NCI-H2081 (cell line): ENCODE measurements at regions not wholly inside any gene's neighbourhood (a gene's known extent, or its start where the extent isn't known, plus 50 kb on each side); places are given as distances from the start of the nearest gene placed in this dataset.

Experiments used
- DNase-seq, 2 experiments: peaks; one replicate each; lab custom pipeline; 2025; lab: John Stamatoyannopoulos, UW

DNA sequence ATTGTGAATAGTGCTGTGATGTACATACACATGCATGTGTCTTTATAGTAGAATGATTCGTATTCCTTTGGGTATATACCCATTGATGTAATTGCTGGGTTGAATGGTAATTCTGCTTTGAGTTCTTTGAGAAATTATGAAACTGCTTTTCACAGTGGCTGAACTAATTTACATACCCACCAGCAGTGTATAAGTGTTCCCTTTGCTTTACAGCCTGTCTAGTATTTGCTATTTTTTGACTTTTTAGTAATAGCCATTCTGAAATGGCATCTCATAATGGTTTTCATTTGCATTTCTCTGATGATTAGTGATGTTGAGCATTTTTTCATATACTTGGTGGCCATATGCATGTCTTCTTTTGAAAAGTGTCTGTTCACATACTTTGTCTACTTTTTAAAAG lies 54.5 kb upstream of the FAM78B start:
- DNase-seq: no peak

DNA sequence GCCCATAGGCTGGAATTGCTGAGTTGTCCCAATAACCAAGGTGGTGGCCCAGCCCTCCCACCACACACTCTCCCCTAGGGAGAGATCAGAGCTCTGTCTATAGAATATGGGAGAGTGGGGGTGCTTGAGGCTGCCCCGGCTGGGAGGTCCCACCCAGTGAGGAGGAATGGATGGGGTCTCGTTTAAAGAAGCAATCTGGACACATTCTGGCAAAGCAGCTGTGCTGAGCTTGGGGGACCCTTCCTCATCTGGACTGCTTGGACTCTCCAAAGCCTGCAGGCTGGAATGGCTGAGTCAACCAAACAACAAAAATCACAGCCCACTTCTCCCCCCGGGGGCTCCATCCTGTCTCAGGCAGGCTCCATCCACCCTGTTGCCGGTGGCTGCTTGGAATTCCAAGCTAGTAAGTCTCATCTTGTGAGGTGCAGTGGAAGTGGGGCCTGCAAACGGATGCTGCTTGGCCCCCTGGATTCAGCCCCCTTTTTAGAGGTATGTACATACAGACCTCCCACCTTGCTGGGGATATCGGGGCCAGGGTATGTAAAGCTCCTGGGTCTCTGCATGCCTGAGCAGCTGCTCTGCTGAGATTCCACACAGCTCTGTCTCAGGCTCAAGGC lies 67.1 kb upstream of the FAM78B start:
- no peak for DNase-seq

DNA sequence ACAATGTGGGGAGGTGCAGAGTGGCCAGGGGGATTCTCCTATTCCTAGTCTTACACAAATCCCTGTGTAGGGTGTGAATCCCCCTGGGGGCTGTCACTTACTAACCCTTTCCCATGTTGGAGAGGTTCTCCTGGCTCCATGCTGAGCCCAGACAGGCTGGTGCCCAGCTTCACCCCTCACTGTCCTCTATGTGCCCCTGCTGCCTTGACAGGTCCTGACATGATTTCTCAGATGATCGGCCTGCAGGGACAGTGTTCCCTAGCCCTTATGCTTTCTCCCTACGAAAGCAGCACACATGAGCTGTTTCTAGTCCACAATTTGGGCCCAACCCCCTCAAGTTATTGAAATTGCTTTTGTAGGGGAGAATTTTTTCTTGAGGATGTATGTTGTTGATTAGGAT lies 68.9 kb upstream of the FAM78B start:
- DNase-seq: no peak

DNA sequence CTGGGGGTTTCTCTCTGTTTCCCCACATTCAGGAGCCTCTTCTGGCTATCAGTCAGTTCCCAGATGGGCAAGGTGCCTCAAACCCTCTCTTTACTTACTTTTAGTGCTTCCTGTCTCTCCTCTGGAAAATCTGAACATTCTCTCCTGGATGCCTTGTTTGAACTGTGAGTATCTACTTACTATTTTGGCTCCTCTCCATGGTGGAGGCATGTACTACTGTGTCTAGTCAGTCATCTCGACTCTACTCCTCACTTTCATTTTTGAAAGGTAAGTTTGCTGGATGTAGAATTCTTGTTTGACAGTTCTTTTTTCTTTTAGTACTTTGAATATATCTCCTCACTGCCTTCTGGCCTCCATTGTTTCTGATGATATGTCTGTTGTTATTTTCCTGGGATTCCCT lies 70.9 kb upstream of the FAM78B start:
- peak in 1 of 2 experiments; percentile 7 for DNase-seq

DNA sequence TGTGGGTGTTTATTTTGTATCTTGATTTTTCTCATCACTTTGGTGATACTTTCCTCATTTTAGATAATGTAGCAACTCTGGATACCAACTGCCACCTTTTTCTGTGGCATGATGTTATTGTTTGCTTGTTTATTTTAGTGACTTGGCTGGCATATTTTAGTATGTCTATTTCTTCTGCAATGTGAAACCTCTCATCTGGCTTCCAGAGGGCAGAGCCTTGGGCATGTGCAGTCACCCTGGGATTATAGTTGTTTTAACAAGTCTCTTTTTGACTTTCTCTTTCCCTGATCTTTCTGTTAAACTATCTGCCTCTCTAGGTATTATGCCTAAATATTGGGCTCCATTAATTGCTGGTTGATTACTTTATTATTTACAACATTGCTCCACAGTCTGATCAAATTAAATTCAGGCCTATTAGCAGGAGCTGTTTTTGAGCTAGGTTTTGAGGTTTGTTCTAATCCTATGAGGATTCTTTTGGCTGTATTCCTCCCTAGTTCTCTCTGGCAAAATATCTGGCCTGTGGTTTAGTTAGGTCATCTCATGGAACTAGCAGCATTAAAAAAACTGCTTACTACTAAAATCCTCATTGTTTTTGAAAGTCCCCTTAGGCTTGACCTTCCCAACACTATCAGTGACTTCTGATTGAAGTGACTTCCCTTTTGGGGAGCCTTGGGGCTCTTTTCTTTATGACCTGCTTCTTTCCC lies 86.4 kb upstream of the FAM78B start:
- no peak for DNase-seq

DNA sequence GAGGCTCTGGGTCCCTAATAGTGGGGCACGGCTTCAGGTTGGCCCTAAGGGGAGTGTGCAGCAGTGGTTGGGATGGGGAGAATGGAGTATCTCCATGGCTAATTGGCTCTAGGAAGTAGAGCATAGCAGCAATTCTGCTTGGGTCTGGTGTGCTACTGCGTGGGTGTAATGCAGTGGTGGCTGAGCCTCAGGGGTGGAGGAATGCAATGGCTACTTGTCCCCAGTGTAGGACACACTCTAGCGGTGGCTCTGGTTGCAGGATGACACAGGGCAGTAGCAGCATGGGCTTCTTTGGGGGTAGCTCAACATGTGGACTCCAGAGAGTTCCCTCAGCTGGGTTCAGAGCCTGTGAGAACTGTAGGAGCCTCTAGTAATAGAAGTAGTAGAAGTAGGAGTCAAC lies 91.2 kb upstream of the FAM78B start:
- DNase-seq: no peak

DNA sequence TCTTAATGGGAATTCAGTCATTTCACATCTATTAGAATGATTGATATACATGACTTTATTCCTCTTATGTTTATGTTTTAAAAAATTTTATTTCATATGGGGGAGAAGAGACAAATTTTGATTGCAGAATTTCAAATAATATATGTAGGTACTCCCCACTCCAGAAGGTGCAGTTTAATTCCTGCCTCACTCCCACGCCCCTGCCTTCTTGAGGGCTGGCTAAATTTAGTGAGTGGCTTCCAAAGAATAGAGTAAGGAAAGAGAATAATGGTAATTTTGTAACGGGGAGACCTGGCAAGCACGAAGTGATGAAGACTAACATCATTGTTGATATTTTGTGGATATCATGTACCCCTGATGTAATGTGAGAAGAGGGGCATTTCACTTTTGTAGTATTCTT lies 94.7 kb upstream of the FAM78B start:
- no peak for DNase-seq

DNA sequence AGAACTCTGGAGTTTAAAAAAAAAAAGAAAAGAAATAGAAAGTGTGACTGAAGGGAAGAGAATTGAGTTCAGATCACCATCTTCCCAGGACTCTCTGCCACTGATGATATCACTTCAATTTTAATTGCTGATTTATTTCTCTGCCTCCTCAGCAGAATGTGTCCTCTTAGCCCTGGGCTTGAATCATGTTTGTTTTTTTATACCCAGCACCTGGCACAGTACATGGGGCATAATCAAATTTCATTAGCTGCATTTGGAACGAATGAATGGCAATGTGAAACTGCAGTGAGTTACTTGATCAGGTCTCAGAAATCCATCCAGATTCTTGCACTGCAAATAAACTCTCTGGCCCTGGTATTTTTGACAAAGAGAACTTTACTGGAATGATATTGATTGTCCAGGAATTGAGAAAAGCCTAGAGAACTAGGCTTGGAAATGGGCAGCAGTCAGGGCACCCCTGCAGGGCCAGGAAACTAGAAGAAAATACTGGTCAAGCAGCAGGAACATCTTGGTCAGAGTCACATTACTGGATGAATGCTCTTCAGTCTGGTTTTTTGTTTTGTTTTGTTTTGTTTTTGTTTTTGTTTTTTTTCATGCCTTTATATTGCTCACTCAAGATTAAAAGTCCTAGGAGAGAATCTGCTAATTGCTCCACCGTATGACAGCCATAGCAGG lies 103.8 kb upstream of the FAM78B start:
- no peak for DNase-seq

DNA sequence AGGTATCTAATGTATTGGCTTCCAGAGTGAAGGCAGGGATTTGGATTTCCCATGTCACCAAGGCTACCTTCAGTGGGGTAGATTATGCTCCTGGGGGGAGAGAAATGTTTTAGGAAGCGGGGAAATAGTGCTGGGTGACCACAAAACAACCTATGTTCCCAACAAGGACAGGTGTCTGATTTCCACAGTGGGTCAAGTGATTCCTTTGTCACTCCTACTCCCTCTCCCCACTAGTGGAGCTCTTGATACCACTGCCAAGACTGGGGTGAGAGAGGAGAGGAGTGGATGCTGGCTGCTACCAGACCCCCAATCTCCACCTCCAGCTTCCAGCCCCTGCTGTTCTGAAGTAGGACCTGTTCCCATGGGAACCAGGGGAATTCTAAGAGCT lies 104.3 kb upstream of the FAM78B start:
- no peak for DNase-seq

DNA sequence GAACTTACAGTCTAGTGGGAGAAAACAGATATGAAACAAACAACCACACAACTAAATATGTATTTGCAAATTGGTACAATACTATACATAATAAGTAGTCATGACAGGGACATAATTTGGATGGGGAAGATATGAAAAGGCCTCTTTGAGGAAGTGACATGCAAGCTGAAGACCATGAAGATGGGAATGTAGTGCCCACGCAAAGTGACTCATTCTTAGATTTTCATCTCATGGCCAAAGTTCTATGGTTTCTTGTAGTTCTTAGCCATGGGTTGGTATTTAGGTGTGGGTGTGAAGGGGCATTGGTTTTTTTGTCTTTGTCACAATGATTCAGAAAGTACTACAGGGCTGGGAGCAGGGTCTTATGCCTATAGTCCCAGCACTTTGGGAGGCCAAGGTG lies 105.4 kb upstream of the FAM78B start:
- no peak for DNase-seq

DNA sequence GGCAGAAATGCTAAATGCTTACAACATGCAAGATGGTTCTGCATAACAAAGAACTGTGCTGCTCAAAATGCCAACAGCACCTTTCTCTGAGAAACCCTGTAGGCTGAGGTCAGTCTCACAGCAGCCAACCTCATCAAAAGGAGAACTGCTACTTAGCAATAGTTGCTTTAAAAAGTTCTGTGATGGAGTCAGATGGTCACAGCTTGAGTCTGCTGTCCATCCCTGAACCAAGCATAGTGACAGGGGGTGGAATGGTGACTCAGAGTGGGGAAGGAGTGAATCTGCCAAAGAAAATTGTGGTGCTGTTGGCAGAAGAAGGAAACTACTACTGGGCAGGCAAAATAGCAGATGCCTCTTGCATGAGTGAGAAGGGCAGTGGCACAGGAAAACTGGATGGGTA lies 106.0 kb upstream of the FAM78B start:
- no peak for DNase-seq

DNA sequence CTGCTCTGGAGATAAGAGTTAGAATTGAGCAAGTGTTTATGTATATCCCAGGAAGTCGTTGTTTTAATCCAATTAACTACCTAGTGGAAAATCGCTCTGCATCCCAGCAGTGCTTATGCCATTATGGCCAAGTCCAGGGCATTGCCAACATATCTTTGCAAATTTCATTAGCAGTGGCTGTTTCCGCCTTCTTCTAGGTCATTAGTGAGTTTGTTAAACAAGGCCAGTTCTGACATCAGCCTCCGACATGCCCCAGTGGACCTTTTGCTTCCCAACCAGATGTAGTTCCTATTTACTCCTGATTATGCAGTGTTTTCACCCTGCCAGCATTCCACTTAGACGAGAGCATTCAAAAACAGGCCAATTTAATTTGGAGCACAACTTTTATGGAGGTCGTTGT lies 106.8 kb upstream of the FAM78B start:
- peak in 1 of 2 experiments; percentile 6 for DNase-seq

DNA sequence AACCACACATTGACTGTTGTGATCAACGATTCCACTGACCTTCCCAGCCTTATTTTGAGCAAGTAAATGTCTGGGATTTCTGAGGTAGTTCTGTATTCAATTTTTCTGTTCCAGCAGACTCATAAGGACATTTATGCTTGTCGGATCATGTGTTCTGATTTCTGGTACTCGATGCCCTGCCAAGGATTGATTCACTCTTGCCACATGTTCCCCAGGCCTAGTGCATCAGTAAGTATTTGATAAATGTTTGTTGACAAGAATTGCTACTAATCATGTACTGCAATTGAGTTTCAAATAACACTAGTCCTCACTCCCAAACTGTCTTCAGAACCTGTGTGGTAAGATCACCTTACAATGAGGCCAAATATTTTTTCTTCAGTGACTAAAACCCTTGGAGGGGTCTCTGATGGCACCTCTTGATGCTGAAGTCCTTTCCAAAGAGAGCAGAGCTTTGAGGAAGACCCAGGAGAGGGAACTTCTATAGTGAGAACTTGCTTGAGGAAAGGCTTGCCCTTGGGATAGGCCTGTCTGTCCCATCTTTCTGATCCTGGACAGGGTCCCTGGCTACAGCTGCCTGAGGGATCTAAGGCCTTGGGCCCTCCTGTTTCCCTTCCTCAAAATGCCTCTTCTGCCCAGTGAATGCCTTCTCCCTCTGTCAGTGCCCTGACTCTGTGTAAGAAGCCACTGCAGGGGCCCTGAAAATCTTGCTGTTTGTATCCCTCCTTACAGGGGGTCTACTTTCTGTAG lies 115.8 kb upstream of the FAM78B start:
- DNase-seq: no peak

DNA sequence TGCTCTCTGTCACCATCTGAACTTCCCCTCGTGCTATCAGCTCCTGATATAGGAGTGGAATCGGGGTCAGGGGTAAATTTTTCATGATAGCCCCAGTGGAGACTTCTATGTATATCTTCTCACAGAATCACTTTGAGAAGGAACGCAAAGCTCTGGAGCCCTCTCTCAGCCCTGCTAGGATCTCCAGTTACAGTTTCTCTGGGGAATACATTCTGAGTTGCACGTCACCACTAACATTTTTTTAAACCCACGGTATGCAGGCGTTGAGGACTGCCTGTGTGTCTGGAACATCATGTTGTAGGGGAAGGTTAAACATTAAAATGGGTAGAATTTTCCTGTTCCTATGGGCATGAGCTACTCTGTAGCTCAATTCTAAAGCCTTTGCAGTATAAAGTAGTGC lies 116.4 kb upstream of the FAM78B start:
- no peak for DNase-seq

DNA sequence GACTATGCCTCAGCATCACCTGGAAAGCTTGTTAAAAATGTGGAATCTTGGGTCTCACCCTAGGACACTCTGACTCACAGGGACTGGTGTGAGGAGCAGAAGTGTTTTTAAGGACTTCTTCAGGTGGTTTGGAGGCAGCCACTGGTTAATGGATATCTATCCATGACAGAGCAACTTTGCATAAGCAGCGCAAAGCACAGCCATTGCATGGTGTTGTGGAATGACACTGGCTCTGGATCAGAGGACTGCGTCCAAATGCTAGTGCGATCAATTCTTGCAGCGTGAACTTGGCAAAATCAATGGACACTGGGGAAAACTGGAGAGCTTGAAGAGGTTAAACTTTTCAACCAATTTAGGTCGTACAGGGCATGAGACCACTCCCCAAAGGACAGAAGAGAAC lies 116.8 kb upstream of the FAM78B start:
- DNase-seq: no peak

DNA sequence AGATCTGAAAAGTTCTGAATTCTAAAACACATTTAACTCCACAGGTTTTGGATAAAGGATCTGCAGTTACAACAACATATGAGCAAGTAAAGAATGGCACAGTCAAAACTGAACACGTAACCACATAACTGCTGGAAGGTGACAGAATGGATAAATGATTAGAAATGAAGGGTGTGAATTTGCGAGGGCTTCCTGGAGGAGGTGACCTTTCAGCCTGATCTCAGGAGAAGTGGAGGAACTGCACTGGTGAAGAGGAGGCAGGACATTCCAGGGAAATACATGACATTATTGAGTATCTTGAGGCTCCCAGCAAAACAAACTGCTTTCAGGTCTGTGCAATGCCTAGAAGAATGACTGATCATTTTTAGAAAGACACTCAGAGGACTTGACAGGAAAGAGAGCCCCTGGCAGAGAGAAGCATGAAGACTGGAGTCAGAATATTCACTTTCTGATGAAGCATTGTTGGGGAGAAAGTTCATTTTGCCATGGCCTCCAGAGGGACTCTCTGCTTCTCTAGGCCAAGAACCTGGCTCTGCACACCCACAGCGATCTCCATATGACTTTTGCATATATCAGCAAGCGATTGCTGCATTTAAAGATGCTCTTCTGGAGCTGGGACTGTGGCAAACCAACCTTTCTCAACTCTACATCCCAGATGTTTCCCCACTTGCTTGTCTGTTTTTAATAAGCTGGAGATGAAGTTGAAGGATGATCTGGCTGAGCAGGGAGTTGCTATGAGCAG lies 122.7 kb upstream of the FAM78B start:
- no peak for DNase-seq

DNA sequence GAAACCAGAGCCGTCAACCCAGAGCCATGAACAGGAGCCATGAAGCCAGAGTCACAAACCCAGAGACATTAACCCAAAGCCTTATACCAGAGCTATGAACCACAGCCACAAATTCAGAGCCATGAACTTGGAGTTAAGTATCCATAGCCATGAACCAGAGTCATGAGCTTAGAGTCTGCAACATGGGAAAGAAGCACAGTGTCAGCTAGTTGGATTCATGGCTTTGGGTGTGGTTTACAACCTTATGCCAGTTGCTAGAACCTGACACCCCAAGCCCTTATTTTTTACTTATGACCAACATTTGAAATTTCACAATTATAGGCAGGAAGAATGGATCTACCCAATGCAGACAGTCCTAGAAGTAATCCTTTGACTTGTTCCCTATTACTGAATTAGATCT lies 128.9 kb upstream of the FAM78B start:
- no peak for DNase-seq

DNA sequence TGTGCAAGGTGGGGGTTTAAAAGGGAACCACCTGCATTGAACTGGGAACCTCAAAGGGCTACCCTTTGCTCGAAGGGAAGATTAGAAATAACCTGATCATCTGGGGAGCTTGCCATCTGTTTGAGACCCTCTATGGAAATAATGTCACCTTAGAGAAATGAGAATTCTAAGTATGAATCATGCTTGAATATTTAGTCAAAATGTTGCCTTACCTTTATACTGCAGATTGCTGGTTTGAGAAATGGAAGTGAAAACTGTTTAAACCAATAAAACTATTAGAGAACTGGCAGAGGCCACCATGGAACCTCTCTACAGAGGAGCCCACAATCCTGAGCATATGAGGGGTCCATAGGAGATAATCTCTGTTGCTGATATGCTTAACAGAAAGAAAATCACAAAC lies 131.2 kb upstream of the FAM78B start:
- no peak for DNase-seq

DNA sequence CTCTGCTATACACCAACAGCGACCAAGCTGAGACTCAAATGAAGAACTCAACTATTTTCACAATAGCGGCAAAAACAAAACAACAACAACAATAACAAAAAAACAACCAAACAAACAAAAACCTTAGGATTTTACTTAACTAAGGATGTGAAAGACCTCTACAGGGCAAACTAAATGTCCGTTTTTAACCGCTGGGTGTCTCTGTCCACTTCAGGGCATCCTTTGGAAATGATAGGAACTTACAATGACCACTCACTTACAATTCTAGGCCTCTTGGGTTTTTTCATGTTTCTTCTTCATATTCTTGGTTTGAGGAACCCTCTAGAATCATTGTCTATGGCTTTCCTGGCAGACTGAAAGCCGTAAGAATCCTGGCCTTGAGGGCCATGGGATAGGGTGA lies 134.0 kb upstream of the FAM78B start:
- no peak for DNase-seq

DNA sequence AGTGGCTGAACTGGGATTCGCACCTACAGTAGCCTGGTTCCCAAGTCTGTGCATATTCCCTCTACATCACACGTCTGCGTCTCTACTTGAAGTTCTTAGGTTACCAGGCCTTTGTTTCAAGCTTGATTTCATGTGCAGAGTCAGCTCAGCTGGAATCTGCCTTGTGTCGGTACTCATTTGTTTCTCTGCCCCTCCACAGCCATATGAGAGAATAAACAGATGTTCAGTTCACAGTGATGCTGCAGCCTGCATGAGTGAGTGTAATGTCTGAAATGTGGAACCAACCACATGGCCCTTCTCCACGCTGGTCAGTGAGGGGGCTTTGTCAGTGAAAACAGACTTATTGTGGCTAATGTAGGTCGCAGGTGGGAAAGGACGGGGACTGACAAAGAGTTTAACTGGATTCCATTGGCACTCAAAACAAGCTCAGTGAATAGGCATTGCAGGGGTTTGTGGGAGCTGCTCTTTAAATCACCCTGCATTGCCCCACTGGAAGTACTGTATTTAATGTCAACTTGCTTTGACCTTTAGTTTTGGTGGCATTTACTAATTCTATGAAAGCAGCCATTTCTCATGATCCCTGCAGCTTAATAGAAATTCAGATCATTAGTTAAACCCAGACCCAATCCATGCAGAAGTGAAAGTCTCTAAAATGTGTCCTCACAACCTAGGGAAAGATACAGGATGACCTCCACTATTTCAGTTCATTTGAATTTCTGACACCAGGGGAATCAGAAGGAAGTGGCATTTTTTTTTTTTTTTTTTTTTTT lies 136.4 kb upstream of the FAM78B start:
- no peak for DNase-seq

DNA sequence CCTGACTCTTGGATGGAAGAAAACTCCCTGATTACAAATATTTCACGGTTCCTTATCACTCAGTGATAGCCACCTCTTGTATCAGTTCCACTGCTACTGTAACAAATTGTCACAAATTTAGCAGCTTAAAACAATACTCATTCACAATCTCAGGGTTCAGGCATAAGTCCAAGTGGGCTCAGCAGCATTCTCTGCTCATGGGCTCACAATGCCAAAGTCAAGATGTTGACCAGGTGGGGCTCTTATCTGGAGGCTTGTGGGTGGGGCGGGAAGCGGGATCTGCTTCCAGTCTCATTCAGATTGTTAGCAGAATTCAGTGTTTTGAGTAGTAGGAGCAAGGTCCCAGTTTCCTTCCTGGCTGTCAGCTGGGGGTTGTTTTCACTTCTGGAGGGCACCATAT lies 137.3 kb upstream of the FAM78B start:
- no peak for DNase-seq
